ENCODE measurements at regions not wholly inside any gene's neighbourhood (a gene's known extent, or its start where the extent isn't known, plus 50 kb on each side); places are given as distances from the start of the nearest gene placed in this dataset.

- 91% methylated on average over 3 of the region's 3 CpGs for WGBS (ENCODE audit: insufficient coverage)
- Histone ChIP-seq H3K9me3 (ENCODE audit: control extremely low read depth in 1 of 3, control insufficient read depth in 2 of 3, insufficient read depth in 1 of 3, low read length in 2 of 3) (peaks cover 0 to 3% (median 0%) of the 10 kb centered on the region in 3 donors), H3K4me3 (ENCODE audit: control extremely low read depth in 1 of 5, extremely low read depth in 1 of 5, insufficient read depth in 1 of 5, low read depth in 2 of 5, low read length in 4 of 5) (no peak overlapping the region), H3K4me2 (replicated peaks; ENCODE audit: low read depth, low read length, poor library complexity, severe bottlenecking) (no peak overlapping the region), H3K4me1 (ENCODE audit: control insufficient read depth in 2 of 2, insufficient read depth in 2 of 2, low read length in 2 of 2) (no peaks in the 10 kb centered on the region), H2AFZ (ENCODE audit: insufficient read depth, low read depth, low read length, poor library complexity, severe bottlenecking) (no peak overlapping the region), H3K79me2 (ENCODE audit: control insufficient read depth, insufficient read depth, low read length) (no peaks in the 10 kb centered on the region), H3K9ac (ENCODE audit: low read length) (no peak overlapping the region), H3K36me3 (replicated peaks in 1 of 2; ENCODE audit: control extremely low read depth in 1 of 2, control insufficient read depth in 1 of 2, extremely low read depth in 1 of 2, insufficient read depth in 2 of 2, low read length in 1 of 2) (no peaks in the 10 kb centered on the region), H3K27me3 (replicated peaks in 1 of 4; ENCODE audit: control extremely low read depth in 1 of 4, control insufficient read depth in 3 of 4, insufficient read depth in 4 of 4, low read length in 3 of 4) (peaks cover 0 to 5% (median 0%) of the 10 kb centered on the region in 4 experiments), H4K20me1 (ENCODE audit: control insufficient read depth, insufficient read depth, low read length, poor library complexity, severe bottlenecking) (no peaks in the 10 kb centered on the region), H3K27ac (ENCODE audit: low read length in 2 of 2) (no peak overlapping the region)
- ChIA-PET POLR2A (no interaction called here), CTCF (no interaction called here)
- no peak overlapping the region for H3K27ac Mint-ChIP-seq
- ATAC-seq (ENCODE audit: low read depth) (no peak), DNase-seq (no peak)
- intact Hi-C loops (cut with micrococcal nuclease): no loop called here
- H3K9me3 Mint-ChIP-seq (ENCODE audit: insufficient read depth): peaks cover 3% of the 10 kb centered on the region
- H3K4me1 Mint-ChIP-seq: no peaks in the 10 kb centered on the region
- H3K4me3 Mint-ChIP-seq: no peak overlapping the region
- peaks cover 19% of the 10 kb centered on the region for H3K27me3 Mint-ChIP-seq
- TF ChIP-seq EZH2 (IDR thresholded peaks at IDR 0.05; ENCODE audit: borderline replicate concordance, insufficient read depth, low read depth, low read length, poor library complexity, severe bottlenecking): no peak
- TF ChIP-seq, protein P1, sequence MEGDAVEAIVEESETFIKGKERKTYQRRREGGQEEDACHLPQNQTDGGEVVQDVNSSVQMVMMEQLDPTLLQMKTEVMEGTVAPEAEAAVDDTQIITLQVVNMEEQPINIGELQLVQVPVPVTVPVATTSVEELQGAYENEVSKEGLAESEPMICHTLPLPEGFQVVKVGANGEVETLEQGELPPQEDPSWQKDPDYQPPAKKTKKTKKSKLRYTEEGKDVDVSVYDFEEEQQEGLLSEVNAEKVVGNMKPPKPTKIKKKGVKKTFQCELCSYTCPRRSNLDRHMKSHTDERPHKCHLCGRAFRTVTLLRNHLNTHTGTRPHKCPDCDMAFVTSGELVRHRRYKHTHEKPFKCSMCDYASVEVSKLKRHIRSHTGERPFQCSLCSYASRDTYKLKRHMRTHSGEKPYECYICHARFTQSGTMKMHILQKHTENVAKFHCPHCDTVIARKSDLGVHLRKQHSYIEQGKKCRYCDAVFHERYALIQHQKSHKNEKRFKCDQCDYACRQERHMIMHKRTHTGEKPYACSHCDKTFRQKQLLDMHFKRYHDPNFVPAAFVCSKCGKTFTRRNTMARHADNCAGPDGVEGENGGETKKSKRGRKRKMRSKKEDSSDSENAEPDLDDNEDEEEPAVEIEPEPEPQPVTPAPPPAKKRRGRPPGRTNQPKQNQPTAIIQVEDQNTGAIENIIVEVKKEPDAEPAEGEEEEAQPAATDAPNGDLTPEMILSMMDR (IDR thresholded peaks at IDR 0.05): no peak
These were observed 83.8 kb downstream of the AXIN2 start for GRCh38 chr17:65477600-65477999.

DNA sequence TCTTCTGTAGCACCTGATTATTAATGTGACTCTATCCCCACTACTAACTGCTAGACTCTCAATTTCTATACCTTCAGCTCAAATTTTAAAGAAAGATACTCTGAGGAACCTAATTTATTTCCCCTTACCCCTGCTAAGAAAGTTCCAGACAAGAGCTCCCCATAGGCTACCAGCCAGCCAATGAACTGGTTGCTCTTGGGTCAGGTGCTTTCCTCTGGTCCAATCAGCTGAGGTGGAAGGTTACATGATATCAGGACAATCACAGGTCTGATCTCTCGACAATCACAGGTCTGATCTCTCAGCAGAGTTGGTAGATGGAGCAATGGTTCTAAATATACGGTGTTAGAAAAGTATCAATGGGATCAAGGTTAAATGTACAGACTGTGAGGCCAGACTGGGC lies 86.8 kb downstream of the AXIN2 start:
- Mint-ChIP-seq H3K27me3 (peaks cover 19% of the 10 kb centered on the region), H3K9me3 (ENCODE audit: insufficient read depth) (peaks cover 3% of the 10 kb centered on the region), H3K27ac (no peak overlapping the region), H3K4me1 (no peaks in the 10 kb centered on the region), H3K4me3 (no peak overlapping the region)
- Histone ChIP-seq H3K36me3 (replicated peaks in 1 of 2; ENCODE audit: control extremely low read depth in 1 of 2, control insufficient read depth in 1 of 2, extremely low read depth in 1 of 2, insufficient read depth in 2 of 2, low read length in 1 of 2) (no peaks in the 10 kb centered on the region), H3K9me3 (ENCODE audit: control extremely low read depth in 1 of 3, control insufficient read depth in 2 of 3, insufficient read depth in 1 of 3, low read length in 2 of 3) (peaks cover 0 to 7% (median 0%) of the 10 kb centered on the region in 3 donors), H3K27ac (ENCODE audit: low read length in 2 of 2) (no peak overlapping the region), H3K4me2 (replicated peaks; ENCODE audit: low read depth, low read length, poor library complexity, severe bottlenecking) (no peak overlapping the region), H3K27me3 (replicated peaks in 1 of 4; ENCODE audit: control extremely low read depth in 1 of 4, control insufficient read depth in 3 of 4, insufficient read depth in 4 of 4, low read length in 3 of 4) (peaks cover 0 to 5% (median 0%) of the 10 kb centered on the region in 4 experiments), H3K9ac (ENCODE audit: low read length) (no peak overlapping the region), H3K4me1 (ENCODE audit: control insufficient read depth in 2 of 2, insufficient read depth in 2 of 2, low read length in 2 of 2) (no peaks in the 10 kb centered on the region), H2AFZ (ENCODE audit: insufficient read depth, low read depth, low read length, poor library complexity, severe bottlenecking) (no peak overlapping the region), H3K79me2 (ENCODE audit: control insufficient read depth, insufficient read depth, low read length) (no peaks in the 10 kb centered on the region), H3K4me3 (ENCODE audit: control extremely low read depth in 1 of 5, extremely low read depth in 1 of 5, insufficient read depth in 1 of 5, low read depth in 2 of 5, low read length in 4 of 5) (no peak overlapping the region), H4K20me1 (ENCODE audit: control insufficient read depth, insufficient read depth, low read length, poor library complexity, severe bottlenecking) (no peaks in the 10 kb centered on the region)
- ATAC-seq (ENCODE audit: low read depth) (no peak), DNase-seq (no peak)
- TF ChIP-seq EZH2 (IDR thresholded peaks at IDR 0.05; ENCODE audit: borderline replicate concordance, insufficient read depth, low read depth, low read length, poor library complexity, severe bottlenecking): no peak
- TF ChIP-seq, protein P1 (IDR thresholded peaks at IDR 0.05): no peak
- intact Hi-C loops (cut with micrococcal nuclease): no loop called here
- WGBS (ENCODE audit: insufficient coverage): 100% methylated on average over 2 of the region's 2 CpGs
- POLR2A ChIA-PET: no interaction called here
- CTCF ChIA-PET: no interaction called here
